HG03558 (cell line): ENCODE measurements at regions not wholly inside any gene's neighbourhood (a gene's known extent, or its start where the extent isn't known, plus 50 kb on each side); places are given as distances from the start of the nearest gene placed in this dataset.
"Not testable (repeated sequence)": the region's sequence is repeated elsewhere in the genome, so short reads cannot be mapped to it uniquely, and the experiment has no call there.

ENCODE experiments used
- ATAC-seq: cut with Tn5 transposase; IDR thresholded peaks from one replicate; pipeline ENCODE4 v1.9.1; 2021; ENCODE audit warnings: moderate number of reproducible peaks; ENCODE audit not compliant: unreplicated experiment; ENCODE audit errors: extremely low read depth

GRCh38 chr2:42984081-42984480 is 191.7 kb upstream of the HAAO start:
- no peak for ATAC-seq

DNA sequence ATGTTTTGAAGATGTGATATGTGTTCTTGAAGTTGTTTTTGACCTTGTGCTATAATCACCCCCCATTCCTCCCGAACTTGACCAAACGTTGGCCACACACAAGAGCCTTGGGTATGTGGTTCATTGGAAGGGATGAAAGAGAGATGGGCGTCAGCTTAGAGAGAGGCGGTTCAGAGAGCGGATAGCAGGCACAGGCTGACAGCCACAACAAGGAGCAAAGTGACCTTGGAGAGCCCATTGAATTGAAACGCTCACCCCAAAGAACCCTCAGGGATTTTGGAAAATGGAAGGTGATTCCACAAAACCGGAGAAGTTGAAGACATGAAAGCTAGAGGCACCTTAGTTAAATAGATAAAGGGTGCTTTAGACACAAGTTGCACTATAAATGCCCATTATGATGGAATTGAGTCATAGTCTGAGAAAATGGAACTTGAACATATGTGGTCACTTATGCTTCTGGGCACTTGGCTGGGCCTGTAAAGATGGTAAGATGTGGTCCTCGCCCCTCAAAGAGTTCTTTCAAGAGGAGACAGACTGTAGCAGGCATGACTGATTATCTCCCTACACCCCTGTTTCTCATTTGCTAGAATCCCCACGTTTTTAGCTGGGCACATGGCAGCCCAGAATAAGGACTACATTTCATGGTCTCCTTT is 188.5 kb upstream of the HAAO start:
- no peak for ATAC-seq

GRCh38 chr2:42979870-42980763 is 187.7 kb upstream of the HAAO start:
- no peak for ATAC-seq

GRCh38 chr2:42979416-42979869 is 187.1 kb upstream of the HAAO start:
- ATAC-seq, result no peak

DNA sequence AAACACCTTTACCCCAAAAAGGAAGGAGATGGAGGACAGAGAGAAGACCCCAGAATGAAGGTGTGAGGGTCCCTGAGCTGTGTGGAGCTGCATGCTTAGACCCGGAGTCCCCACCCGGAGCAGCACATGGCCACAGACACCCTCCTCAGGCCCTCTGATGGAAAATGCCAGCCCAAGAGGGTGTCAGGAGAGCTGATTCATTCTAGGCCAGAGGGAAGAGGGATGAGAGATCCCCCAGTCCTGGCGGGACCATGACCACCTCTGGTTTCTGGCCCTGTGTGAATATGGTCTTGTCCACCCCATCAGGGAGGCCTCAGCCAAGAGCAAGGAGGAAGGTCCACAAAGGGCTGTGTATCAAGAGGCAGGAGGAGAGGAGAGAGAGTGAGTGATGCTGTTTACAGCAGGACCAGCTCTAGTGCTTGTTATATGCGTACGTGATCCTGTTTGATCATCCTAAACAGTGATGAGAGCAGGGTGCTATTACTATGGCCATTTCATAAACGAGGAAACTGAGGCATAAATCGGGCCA is 186.6 kb upstream of the HAAO start:
- ATAC-seq, result no peak

DNA sequence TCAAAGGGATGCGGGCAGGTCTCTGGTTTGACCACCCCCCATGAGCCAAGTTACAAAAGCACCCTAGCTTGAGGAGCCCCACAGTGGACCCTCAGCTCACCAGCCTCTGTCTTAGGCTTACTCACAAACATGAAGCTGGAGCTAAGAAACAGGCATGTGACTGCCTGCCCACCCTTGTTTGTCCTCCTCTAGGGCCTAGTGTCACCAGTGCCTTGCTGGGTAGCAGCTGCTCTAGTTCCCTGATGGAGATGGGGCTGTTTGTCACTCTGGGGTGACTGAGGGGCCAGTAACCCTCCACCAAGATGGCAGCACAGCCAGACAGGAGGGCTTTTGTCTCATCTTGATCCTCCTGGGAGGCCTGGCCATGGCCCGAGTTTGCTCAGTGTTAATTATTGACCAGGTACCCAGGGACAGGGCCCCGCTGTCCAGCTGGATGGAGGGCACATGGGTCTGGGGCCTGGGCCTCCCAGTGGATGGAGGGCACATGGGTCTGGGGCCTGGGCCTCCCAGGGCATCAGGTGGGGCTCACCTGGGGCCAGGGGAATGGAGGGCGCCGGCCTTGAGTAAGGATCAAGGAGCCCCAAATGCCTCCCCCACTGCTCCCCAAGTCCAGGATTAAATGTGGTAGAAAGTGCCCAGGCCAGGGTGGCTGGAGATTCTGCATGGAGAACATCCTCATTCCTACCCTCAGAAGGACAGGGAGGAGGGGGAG is 185.9 kb upstream of the HAAO start:
- ATAC-seq, result no peak

- no peak for ATAC-seq
These were observed 185.1 kb upstream of the HAAO start for GRCh38 chr2:42977270-42978174.

DNA sequence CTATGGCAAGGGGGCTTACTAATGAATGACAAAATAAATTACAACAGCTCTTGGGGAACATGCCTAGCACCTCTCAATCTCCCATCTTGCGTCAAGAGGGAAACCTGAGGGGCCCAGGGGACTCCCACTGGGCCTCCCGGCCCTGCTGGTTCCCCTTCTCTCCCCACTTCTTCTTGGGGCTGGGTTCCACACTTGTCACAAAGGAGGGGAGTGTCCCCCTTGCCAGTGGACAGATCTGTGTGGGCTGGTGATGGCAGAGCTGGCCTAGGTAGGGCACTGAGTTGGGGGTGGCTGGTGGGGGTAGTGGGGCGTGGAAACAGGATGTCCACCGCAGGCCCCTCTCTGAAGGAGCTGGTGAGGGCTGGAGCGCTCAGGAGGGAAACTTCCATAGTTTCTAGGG is 184.0 kb upstream of the HAAO start:
- no peak for ATAC-seq

- ATAC-seq, result no peak
These were observed 182.6 kb upstream of the HAAO start for GRCh38 chr2:42974721-42975717.

DNA sequence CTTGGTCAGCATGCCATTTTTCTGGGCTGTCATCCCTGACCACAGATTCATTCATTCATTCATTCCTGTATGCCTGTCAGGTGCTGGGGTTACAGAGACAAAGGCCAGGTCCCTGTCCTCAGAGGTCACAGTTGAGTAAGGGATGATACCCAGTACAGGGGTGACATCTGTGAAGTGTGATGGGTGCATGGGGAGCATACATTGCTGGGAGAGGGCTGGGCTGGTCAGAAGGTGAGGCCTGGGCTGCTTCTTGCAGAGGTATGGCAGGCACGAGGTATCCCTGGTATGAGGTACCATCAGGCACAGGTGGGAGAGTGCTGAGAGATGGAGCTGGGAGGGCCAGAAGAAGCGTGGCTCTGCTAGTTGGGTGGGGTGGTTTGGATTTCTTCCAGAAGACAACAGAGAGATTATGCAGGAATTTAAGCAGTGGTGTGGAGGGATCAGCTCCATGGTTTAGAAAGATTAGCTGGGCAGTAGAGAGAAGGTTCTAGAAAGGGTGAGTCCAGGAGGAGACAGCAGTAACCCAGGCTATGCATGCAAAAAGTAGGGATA is 181.9 kb upstream of the HAAO start:
- ATAC-seq, result no peak

- ATAC-seq, result no peak
These were observed 181.3 kb upstream of the HAAO start for GRCh38 chr2:42973726-42974125.

DNA sequence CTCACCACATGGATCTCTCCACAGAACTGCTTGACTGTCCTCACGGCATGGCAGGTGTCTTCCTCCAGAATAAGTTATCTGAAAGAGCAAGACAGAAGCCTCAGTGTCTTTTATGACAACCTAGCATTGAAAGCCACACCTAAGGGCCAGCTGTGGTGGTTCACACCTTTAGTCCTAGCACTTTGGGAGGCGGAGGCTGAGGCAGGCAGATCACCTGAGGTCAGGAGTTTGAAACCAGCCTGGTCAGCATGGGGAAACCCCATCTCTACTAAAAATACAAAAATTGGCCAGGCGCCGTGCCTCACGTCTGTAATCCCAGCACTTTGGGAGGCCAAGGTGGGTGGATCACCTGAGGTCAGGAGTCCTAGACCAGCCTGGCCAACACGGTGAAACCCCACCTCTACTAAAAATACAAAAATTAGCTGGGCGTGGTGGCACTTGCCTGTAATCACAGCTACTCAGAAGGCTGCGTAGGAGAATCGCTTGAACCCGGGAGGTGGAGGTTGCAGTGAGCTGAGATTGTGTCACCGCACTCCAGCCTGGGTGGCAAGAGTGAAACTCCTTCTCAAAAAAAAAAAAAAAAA is 180.6 kb upstream of the HAAO start:
- not testable (repeated sequence) for ATAC-seq

GRCh38 chr2:42971947-42972736 is 179.8 kb upstream of the HAAO start:
- no peak for ATAC-seq

- no peak for ATAC-seq
These were observed 179.0 kb upstream of the HAAO start for GRCh38 chr2:42971381-42971780.

DNA sequence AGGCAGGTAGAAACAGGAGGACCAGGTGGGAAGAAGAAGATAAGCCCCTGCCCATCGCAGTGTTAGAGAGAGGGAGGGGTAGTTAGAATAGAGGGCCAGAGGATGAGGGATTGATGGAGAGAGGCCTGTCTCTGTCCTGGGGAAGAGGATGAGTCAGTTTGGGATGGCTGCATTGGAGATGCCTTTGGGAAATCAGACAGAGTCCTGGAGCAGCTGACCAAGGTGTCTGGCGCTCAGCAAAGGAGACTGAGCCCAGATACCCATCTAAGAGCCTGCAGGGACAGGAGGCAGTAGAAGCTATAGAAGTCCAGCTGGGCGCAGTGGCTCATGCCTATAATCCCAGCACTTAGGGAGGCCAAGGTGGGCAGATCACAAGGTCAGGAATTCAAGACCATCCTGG is 177.8 kb upstream of the HAAO start:
- ATAC-seq, result no peak

DNA sequence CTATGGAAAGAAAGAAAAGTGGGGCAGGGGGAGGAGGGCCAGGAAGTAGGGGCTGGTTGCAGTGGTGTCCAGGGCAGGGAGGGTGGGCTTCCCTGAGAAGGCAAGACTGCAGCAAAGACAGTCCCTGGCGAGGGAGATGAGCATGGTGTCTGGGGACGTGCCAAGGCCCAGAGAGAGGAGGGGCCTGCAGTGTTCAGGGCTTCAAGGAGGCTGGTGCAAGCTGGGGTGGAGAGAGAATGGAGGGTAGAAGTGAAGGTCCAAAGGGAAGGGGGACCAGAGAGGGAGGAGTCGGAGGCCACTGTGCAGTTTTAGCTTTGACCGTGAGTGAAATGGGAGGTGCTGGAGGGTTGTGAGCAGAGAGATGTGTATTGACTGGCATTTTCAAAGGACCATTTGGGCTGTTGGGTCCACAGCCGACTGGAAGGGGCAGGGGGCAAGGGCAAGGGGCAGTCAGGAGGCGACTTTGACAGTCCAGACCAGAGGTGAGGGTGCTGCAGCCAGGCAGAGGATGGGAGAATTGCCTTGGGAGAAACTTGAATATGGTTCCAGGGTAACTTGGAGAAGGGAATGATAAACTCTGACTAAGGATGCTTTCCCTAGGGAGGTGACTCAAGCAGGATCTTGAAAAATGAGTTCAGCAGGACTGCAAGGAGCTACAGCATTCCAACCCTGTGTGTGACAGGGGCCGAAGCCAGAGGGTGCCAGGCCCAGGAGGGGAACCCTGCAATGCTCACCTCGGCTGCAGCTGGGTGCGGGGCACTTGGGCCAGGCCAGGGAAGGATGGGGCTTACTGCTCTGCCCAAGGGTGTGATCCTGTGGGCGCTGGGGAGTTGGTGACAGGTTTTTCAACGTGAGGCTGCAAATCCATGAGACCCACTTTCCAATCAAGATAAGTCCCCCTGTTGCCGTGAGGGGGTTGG is 177.1 kb upstream of the HAAO start:
- no peak for ATAC-seq
